ENCODE measurements at regions not wholly inside any gene's neighbourhood (a gene's known extent, or its start where the extent isn't known, plus 50 kb on each side); places are given as distances from the start of the nearest gene placed in this dataset.
"Not testable (repeated sequence)": the region's sequence is repeated elsewhere in the genome, so short reads cannot be mapped to it uniquely, and the experiment has no call there.

- not testable (repeated sequence) for TF ChIP-seq EP300 (conservative IDR thresholded peaks at IDR 0.05; ENCODE audit: poor library complexity, severe bottlenecking); CTCF (IDR thresholded peaks at IDR 0.05; ENCODE audit: poor library complexity, severe bottlenecking); POLR2AphosphoS5 (IDR thresholded peaks at IDR 0.05); SMC3 (conservative IDR thresholded peaks at IDR 0.05; ENCODE audit: poor library complexity); EZH2 (IDR thresholded peaks at IDR 0.05; ENCODE audit: borderline replicate concordance, insufficient read depth, low read length, poor library complexity, severe bottlenecking); RAD21 (conservative IDR thresholded peaks at IDR 0.05); TAF1 (IDR thresholded peaks at IDR 0.05; ENCODE audit: low read depth); MXI1 (conservative IDR thresholded peaks at IDR 0.05; ENCODE audit: poor library complexity, severe bottlenecking)
- TF ChIP-seq, protein P1, sequence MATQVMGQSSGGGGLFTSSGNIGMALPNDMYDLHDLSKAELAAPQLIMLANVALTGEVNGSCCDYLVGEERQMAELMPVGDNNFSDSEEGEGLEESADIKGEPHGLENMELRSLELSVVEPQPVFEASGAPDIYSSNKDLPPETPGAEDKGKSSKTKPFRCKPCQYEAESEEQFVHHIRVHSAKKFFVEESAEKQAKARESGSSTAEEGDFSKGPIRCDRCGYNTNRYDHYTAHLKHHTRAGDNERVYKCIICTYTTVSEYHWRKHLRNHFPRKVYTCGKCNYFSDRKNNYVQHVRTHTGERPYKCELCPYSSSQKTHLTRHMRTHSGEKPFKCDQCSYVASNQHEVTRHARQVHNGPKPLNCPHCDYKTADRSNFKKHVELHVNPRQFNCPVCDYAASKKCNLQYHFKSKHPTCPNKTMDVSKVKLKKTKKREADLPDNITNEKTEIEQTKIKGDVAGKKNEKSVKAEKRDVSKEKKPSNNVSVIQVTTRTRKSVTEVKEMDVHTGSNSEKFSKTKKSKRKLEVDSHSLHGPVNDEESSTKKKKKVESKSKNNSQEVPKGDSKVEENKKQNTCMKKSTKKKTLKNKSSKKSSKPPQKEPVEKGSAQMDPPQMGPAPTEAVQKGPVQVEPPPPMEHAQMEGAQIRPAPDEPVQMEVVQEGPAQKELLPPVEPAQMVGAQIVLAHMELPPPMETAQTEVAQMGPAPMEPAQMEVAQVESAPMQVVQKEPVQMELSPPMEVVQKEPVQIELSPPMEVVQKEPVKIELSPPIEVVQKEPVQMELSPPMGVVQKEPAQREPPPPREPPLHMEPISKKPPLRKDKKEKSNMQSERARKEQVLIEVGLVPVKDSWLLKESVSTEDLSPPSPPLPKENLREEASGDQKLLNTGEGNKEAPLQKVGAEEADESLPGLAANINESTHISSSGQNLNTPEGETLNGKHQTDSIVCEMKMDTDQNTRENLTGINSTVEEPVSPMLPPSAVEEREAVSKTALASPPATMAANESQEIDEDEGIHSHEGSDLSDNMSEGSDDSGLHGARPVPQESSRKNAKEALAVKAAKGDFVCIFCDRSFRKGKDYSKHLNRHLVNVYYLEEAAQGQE (IDR thresholded peaks at IDR 0.05; ENCODE audit: borderline replicate concordance), result not testable (repeated sequence)
These were observed 95.8 kb downstream of the KIF26A start for GRCh38 chr14:104234007-104234786.
